GM23248 (cell line): ENCODE measurements at regions not wholly inside any gene's neighbourhood (a gene's known extent, or its start where the extent isn't known, plus 50 kb on each side); places are given as distances from the start of the nearest gene placed in this dataset.

Source experiments
- DNase-seq: peaks from one replicate; pipeline ENCODE4 v3.0.0-alpha.2; 2015
- H2AFZ ChIP-seq: fragments of 200-600 bp; sonication (generic); 2 replicates; pipeline ENCODE4 v1.6.1; 2016; ENCODE audit warnings: antibody characterized with exemption
- H3F3A ChIP-seq: fragments of 200-600 bp; sonication (generic); 2 replicates; pipeline ENCODE4 v1.6.1; 2016; ENCODE audit warnings: mild to moderate bottlenecking, antibody characterized with exemption, mixed run types; ENCODE audit not compliant: insufficient read depth
- H3K27ac ChIP-seq: fragments of 200-600 bp; sonication (generic); 2 replicates; pipeline ENCODE4 v1.5.1; 2016; ENCODE audit warnings: mild to moderate bottlenecking
- H3K27me3 ChIP-seq: fragments of 200-600 bp; sonication (generic); replicated peaks from 2 replicates; pipeline ENCODE4 v1.6.1; 2016; ENCODE audit warnings: mild to moderate bottlenecking; ENCODE audit not compliant: insufficient read depth
- H3K36me3 ChIP-seq: fragments of 200-600 bp; sonication (generic); 2 replicates; pipeline ENCODE4 v1.6.1; 2016; ENCODE audit warnings: low read depth, mild to moderate bottlenecking
- H3K4me1 ChIP-seq: fragments of 200-600 bp; sonication (generic); 2 replicates; pipeline ENCODE4 v1.6.1; 2016; ENCODE audit warnings: mild to moderate bottlenecking; ENCODE audit not compliant: insufficient read depth
- H3K4me2 ChIP-seq: fragments of 200-600 bp; sonication (generic); one replicate; pipeline ENCODE4 v1.6.1; 2016; ENCODE audit warnings: mild to moderate bottlenecking; ENCODE audit not compliant: unreplicated experiment
- H3K4me3 ChIP-seq: fragments of 200-600 bp; sonication (generic); 2 replicates; pipeline ENCODE4 v1.5.1; 2016; ENCODE audit warnings: mild to moderate bottlenecking
- H3K79me2 ChIP-seq: fragments of 200-600 bp; sonication (generic); 2 replicates; pipeline ENCODE4 v1.6.1; 2016; ENCODE audit warnings: mild to moderate bottlenecking; ENCODE audit not compliant: insufficient read depth
- H3K9ac ChIP-seq: fragments of 200-600 bp; sonication (generic); 2 replicates; pipeline ENCODE4 v1.6.1; 2016; ENCODE audit warnings: mild to moderate bottlenecking
- H3K9me2 ChIP-seq: fragments of 200-600 bp; sonication (generic); 2 replicates; pipeline ENCODE4 v1.6.1; 2016; ENCODE audit warnings: mixed run types, mild to moderate bottlenecking, moderate library complexity; ENCODE audit not compliant: insufficient read depth
- H3K9me3 ChIP-seq: fragments of 200-600 bp; sonication (generic); one replicate; pipeline ENCODE4 v1.6.1; 2017; ENCODE audit warnings: low read depth
- H4K20me1 ChIP-seq: fragments of 200-600 bp; sonication (generic); 2 replicates; pipeline ENCODE4 v1.6.0; 2016; ENCODE audit not compliant: insufficient read depth
- EZH2 ChIP-seq: fragments of 200-600 bp; sonication (generic); IDR thresholded peaks from 2 replicates; pipeline ENCODE4 v1.6.1; 2018; ENCODE audit warnings: antibody characterized with exemption, mild to moderate bottlenecking; ENCODE audit not compliant: insufficient read depth, poor library complexity, severe bottlenecking
- EZH2phosphoT487 ChIP-seq: fragments of 200-600 bp; sonication (generic); IDR thresholded peaks from 2 replicates; pipeline ENCODE4 v1.6.1; 2018; ENCODE audit warnings: antibody characterized with exemption, moderate library complexity, mild to moderate bottlenecking, low read depth; ENCODE audit not compliant: insufficient read depth
- WGBS, 2 experiments: methylation state at CpG; one replicate each; pipeline ENCODE4 v1.1.6; 2015 to 2017; ENCODE audit warnings: low lambda C conversion rate in 2 of 2, low coverage in 1 of 2; ENCODE audit errors: missing lambda C conversion rate in 2 of 2; 5-methylcytosine and 5-hydroxymethylcytosine counted together
- in situ Hi-C: fragments of 300-500 bp; cut with MboI; formaldehyde crosslinking; loops from 2 replicates; pipeline ENCODE4 v1.15.0; 2020

GRCh38 chr3:59150039-59150438 lies 100.2 kb upstream of the CFAP20DC start:
- Histone ChIP-seq H3K9me3 (no peaks in the 10 kb centered on the region), H3K9ac (no peak overlapping the region), H3K9me2 (no peaks in the 10 kb centered on the region), H3K4me2 (no peak overlapping the region), H3K27me3 (no peaks in the 10 kb centered on the region; the same call in 1 of the 2 replicates), H3F3A (no peaks in the 10 kb centered on the region), H3K36me3 (no peaks in the 10 kb centered on the region), H3K79me2 (no peaks in the 10 kb centered on the region), H3K4me3 (no peak overlapping the region), H3K27ac (no peak overlapping the region), H2AFZ (no peak overlapping the region), H4K20me1 (no peaks in the 10 kb centered on the region), H3K4me1 (no peaks in the 10 kb centered on the region)
- in situ Hi-C loops, result no loop called here
- no peak for DNase-seq
- WGBS, 2 experiments, result 54% methylated on average over 3 of the region's 3 CpGs
- no peak for TF ChIP-seq EZH2
- TF ChIP-seq EZH2phosphoT487, result no peak

- in situ Hi-C loops, result no loop called here
- no peak overlapping the region for H3K4me3 ChIP-seq
- H3K27me3 ChIP-seq, result no peaks in the 10 kb centered on the region; the same call in 1 of the 2 replicates
- no peak overlapping the region for H3K4me2 ChIP-seq
- 43 to 46% methylated on average over 2 of the region's 2 CpGs for WGBS, 2 experiments
- TF ChIP-seq EZH2phosphoT487 (no peak), EZH2 (no peak)
- H4K20me1 ChIP-seq, result no peaks in the 10 kb centered on the region
- no peaks in the 10 kb centered on the region for H3K36me3 ChIP-seq
- no peak overlapping the region for H2AFZ ChIP-seq
- H3F3A ChIP-seq, result no peaks in the 10 kb centered on the region
- no peak for DNase-seq
- no peak overlapping the region for H3K27ac ChIP-seq
- H3K9ac ChIP-seq, result no peak overlapping the region
- no peaks in the 10 kb centered on the region for H3K9me2 ChIP-seq
- no peaks in the 10 kb centered on the region for H3K4me1 ChIP-seq
- no peaks in the 10 kb centered on the region for H3K9me3 ChIP-seq
- H3K79me2 ChIP-seq, result no peaks in the 10 kb centered on the region
These were observed 99.3 kb upstream of the CFAP20DC start for GRCh38 chr3:59149166-59149565.

- Histone ChIP-seq H3K27me3 (no peaks in the 10 kb centered on the region), H3F3A (no peaks in the 10 kb centered on the region), H3K36me3 (no peaks in the 10 kb centered on the region), H3K79me2 (no peaks in the 10 kb centered on the region), H3K4me3 (no peak overlapping the region), H3K9me3 (no peaks in the 10 kb centered on the region), H3K4me2 (no peak overlapping the region), H3K27ac (no peak overlapping the region), H3K4me1 (no peaks in the 10 kb centered on the region), H3K9me2 (no peaks in the 10 kb centered on the region), H4K20me1 (no peaks in the 10 kb centered on the region), H2AFZ (no peak overlapping the region), H3K9ac (no peak overlapping the region)
- DNase-seq, result peak; percentile 8
- in situ Hi-C loops, result no loop called here
- no peak for TF ChIP-seq EZH2phosphoT487
- TF ChIP-seq EZH2, result no peak
These were observed 93.6 kb upstream of the CFAP20DC start for GRCh38 chr3:59143447-59143846.

GRCh38 chr3:59142556-59142955 lies 92.7 kb upstream of the CFAP20DC start:
- no peak overlapping the region for H2AFZ ChIP-seq
- no peaks in the 10 kb centered on the region for H3K9me3 ChIP-seq
- H3K4me3 ChIP-seq, result no peak overlapping the region
- H3K4me1 ChIP-seq, result no peaks in the 10 kb centered on the region
- no peak for DNase-seq
- TF ChIP-seq EZH2, result no peak
- TF ChIP-seq EZH2phosphoT487, result no peak
- no peak overlapping the region for H3K27ac ChIP-seq
- H3K9me2 ChIP-seq, result no peaks in the 10 kb centered on the region
- 88 to 92% methylated on average over 6 of the region's 6 CpGs for WGBS, 2 experiments
- no peaks in the 10 kb centered on the region for H3K36me3 ChIP-seq
- no peaks in the 10 kb centered on the region for H3K79me2 ChIP-seq
- H3K9ac ChIP-seq, result no peak overlapping the region
- H3K4me2 ChIP-seq, result no peak overlapping the region
- H3F3A ChIP-seq, result no peaks in the 10 kb centered on the region
- in situ Hi-C loops, result no loop called here
- no peaks in the 10 kb centered on the region for H4K20me1 ChIP-seq
- H3K27me3 ChIP-seq, result no peaks in the 10 kb centered on the region

GRCh38 chr3:59138966-59139365 lies 89.1 kb upstream of the CFAP20DC start:
- in situ Hi-C loops, result no loop called here
- no peak overlapping the region for H3K4me3 ChIP-seq
- no peaks in the 10 kb centered on the region for H3K27me3 ChIP-seq
- no peak overlapping the region for H3K27ac ChIP-seq
- 90 to 96% methylated on average over 7 of the region's 7 CpGs for WGBS, 2 experiments
- H3K36me3 ChIP-seq, result no peaks in the 10 kb centered on the region
- DNase-seq, result no peak
- H3K79me2 ChIP-seq, result no peaks in the 10 kb centered on the region
- H3K4me2 ChIP-seq, result no peak overlapping the region
- H3K9ac ChIP-seq, result no peak overlapping the region
- peaks cover 6% of the 10 kb centered on the region for H3K4me1 ChIP-seq
- no peaks in the 10 kb centered on the region for H3K9me3 ChIP-seq
- no peaks in the 10 kb centered on the region for H3K9me2 ChIP-seq
- H2AFZ ChIP-seq, result no peak overlapping the region
- no peaks in the 10 kb centered on the region for H3F3A ChIP-seq
- TF ChIP-seq EZH2phosphoT487 (no peak), EZH2 (no peak)
- H4K20me1 ChIP-seq, result no peaks in the 10 kb centered on the region
